A549 (cell line): ENCODE measurements at regions not wholly inside any gene's neighbourhood (a gene's known extent, or its start where the extent isn't known, plus 50 kb on each side); places are given as distances from the start of the nearest gene placed in this dataset.

Experiments
- CHD2 ChIP-seq: fragments of 150-350 bp; IDR thresholded peaks from 2 replicates; pipeline ENCODE4 v1.6.1; 2014; ENCODE audit warnings: low read length; ENCODE audit not compliant: partially characterized antibody
- EP300 ChIP-seq, 2 experiments: fragments of >200 bp; sonication (Bioruptor Twin); formaldehyde crosslinking; IDR thresholded peaks; 2 replicates in 1 of 2; 3 replicates in 1 of 2; pipeline ENCODE4 v1.6.1; 2016 to 2017
- FOSB ChIP-seq: fragments of 250-450 bp; sonication (Bioruptor Pico); IDR thresholded peaks from 2 replicates; pipeline ENCODE4 v1.5.0; 2020; ENCODE audit warnings: mild to moderate bottlenecking, moderate library complexity
- JUN ChIP-seq, 2 experiments: fragments of >200 bp; sonication (Bioruptor Twin); formaldehyde crosslinking; IDR thresholded peaks; 2 replicates in 1 of 2; 3 replicates in 1 of 2; pipeline ENCODE4 v1.6.1; 2016 to 2017
- JUNB ChIP-seq: fragments of >200 bp; sonication (Bioruptor Twin); formaldehyde crosslinking; IDR thresholded peaks from 2 replicates; pipeline ENCODE4 v1.6.1; 2016
- PHF8 ChIP-seq: fragments of 200-600 bp; sonication (generic); IDR thresholded peaks from 2 replicates; pipeline ENCODE4 v1.6.1; 2016; ENCODE audit warnings: low read depth, mild to moderate bottlenecking, antibody characterized with exemption, moderate library complexity, borderline replicate concordance
- POLR2A ChIP-seq: IDR thresholded peaks from 2 replicates; pipeline ENCODE4 v1.6.1; 2012; ENCODE audit warnings: mild to moderate bottlenecking, low read length
- RAD21 ChIP-seq, 2 experiments: fragments of >200 bp in 1 of 2; sonication (Bioruptor Twin) in 1 of 2; formaldehyde crosslinking in 1 of 2; IDR thresholded peaks in 1 of 2; conservative IDR thresholded peaks in 1 of 2; 2 replicates in 1 of 2; 3 replicates in 1 of 2; pipeline ENCODE4 v1.6.1; 2012 to 2018; ENCODE audit warnings: inconsistent platforms in 1 of 2
- SMC3 ChIP-seq: fragments of >200 bp; sonication (Bioruptor Twin); formaldehyde crosslinking; IDR thresholded peaks from 3 replicates; pipeline ENCODE4 v1.6.1; 2018; ENCODE audit warnings: inconsistent platforms
- TFCP2L1 ChIP-seq: fragments of 250-450 bp; sonication (Bioruptor Pico); IDR thresholded peaks from 2 replicates; pipeline ENCODE4 v1.5.0; 2021; ENCODE audit warnings: mild to moderate bottlenecking
- ZFP36 ChIP-seq: fragments of 450-650 bp; IDR thresholded peaks from 2 replicates; pipeline ENCODE4 v1.6.1; 2014; ENCODE audit warnings: borderline replicate concordance; ENCODE audit not compliant: partially characterized antibody
- TF ChIP-seq, protein P1 (sequence below): fragments of >200 bp; sonication (Bioruptor Twin); formaldehyde crosslinking; IDR thresholded peaks from 3 replicates; pipeline ENCODE4 v1.5.1; 2016
- TF ChIP-seq, protein P2 (sequence below): IDR thresholded peaks from 2 replicates; pipeline ENCODE4 v1.6.1; 2012
- TF ChIP-seq, protein P3 (sequence below): fragments of 250-450 bp; sonication (Bioruptor Pico); IDR thresholded peaks from 2 replicates; pipeline ENCODE4 v1.5.0; 2021; ENCODE audit warnings: mild to moderate bottlenecking, moderate library complexity, borderline replicate concordance

DNA sequence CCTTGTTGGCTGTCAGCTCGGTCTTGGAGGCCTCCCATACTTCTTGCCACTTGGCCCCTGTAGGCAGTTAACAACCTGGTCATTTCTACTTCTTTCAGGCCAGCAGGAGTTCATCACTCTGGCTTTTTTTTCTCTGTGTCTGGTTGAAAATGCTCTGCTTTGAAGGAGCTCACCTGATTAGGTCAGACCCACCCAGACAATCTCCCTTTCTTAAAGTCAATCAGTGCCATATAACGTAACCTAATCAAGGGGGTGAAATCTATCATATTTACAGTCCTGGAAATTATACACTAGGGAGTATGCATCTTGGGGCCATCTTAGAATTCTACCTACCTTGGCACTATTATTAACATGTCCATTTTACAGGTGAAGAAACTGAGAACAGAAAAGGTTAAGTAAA, 155.4 kb downstream of the SREK1 start:
- TF ChIP-seq POLR2A (no peak), PHF8 (no peak), TFCP2L1 (CRISPR knock-in tag) (no peak), JUN (IDR thresholded peaks at IDR 0.05) (no peak), EP300 (IDR thresholded peaks at IDR 0.05) (no peak), ZFP36 (no peak), SMC3 (no peak), RAD21 (conservative IDR thresholded peaks at IDR 0.05 in 1 of 2, IDR thresholded peaks at IDR 0.05 in 1 of 2) (no peak), CHD2 (no peak), JUNB (no peak), FOSB (CRISPR knock-in tag) (no peak)
- TF ChIP-seq, protein P1, sequence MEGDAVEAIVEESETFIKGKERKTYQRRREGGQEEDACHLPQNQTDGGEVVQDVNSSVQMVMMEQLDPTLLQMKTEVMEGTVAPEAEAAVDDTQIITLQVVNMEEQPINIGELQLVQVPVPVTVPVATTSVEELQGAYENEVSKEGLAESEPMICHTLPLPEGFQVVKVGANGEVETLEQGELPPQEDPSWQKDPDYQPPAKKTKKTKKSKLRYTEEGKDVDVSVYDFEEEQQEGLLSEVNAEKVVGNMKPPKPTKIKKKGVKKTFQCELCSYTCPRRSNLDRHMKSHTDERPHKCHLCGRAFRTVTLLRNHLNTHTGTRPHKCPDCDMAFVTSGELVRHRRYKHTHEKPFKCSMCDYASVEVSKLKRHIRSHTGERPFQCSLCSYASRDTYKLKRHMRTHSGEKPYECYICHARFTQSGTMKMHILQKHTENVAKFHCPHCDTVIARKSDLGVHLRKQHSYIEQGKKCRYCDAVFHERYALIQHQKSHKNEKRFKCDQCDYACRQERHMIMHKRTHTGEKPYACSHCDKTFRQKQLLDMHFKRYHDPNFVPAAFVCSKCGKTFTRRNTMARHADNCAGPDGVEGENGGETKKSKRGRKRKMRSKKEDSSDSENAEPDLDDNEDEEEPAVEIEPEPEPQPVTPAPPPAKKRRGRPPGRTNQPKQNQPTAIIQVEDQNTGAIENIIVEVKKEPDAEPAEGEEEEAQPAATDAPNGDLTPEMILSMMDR: no peak
- TF ChIP-seq, protein P2, sequence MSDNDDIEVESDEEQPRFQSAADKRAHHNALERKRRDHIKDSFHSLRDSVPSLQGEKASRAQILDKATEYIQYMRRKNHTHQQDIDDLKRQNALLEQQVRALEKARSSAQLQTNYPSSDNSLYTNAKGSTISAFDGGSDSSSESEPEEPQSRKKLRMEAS: no peak
- TF ChIP-seq, protein P3, sequence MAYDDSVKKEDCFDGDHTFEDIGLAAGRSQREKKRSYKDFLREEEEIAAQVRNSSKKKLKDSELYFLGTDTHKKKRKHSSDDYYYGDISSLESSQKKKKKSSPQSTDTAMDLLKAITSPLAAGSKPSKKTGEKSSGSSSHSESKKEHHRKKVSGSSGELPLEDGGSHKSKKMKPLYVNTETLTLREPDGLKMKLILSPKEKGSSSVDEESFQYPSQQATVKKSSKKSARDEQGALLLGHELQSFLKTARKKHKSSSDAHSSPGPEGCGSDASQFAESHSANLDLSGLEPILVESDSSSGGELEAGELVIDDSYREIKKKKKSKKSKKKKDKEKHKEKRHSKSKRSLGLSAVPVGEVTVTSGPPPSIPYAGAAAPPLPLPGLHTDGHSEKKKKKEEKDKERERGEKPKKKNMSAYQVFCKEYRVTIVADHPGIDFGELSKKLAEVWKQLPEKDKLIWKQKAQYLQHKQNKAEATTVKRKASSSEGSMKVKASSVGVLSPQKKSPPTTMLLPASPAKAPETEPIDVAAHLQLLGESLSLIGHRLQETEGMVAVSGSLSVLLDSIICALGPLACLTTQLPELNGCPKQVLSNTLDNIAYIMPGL: no peak
